Pancreas (tissue), 10 donors: ENCODE measurements at regions not wholly inside any gene's neighbourhood (a gene's known extent, or its start where the extent isn't known, plus 50 kb on each side); places are given as distances from the start of the nearest gene placed in this dataset.
"Not testable (repeated sequence)": the region's sequence is repeated elsewhere in the genome, so short reads cannot be mapped to it uniquely, and the experiment has no call there.

ENCODE experiments used
- ATAC-seq, 4 donors: fragments of 200-7000 bp; cut with Tn5 transposase; one replicate each; pipeline versions ENCODE4 v1.8.0 to v1.9.1; 2020; ENCODE audit warnings: mild to moderate bottlenecking in 4 of 4, moderate library complexity in 4 of 4
- DNase-seq, 6 donors: peaks; one replicate each; pipeline ENCODE4 v3.0.0-alpha.2; 2020
- FAIRE-seq: peaks from 2 replicates; lab custom pipeline; 2012; peaks lifted over from hg19 to GRCh38; lab: Jason Lieb, UNC
- H3K27ac ChIP-seq, 4 donors: fragments of 200-600 bp; sonication (generic); 1 replicate in 3 of 4; 2 replicates in 1 of 4; pipeline versions ENCODE4 v1.5.0 to v1.8.0; 2020
- H3K27me3 ChIP-seq, 4 donors: fragments of 200-600 bp; one replicate each; pipeline ENCODE4 v1.8.0; 2021
- H3K36me3 ChIP-seq, 3 donors: fragments of 200-600 bp; sonication (generic) in 1 of 3; one replicate each; pipeline versions ENCODE4 v1.5.0 to v1.8.0; 2020 to 2021
- H3K4me1 ChIP-seq, 3 donors: fragments of 200-600 bp; one replicate each; pipeline ENCODE4 v1.8.0; 2021
- H3K4me3 ChIP-seq, 4 donors: fragments of 200-600 bp; sonication (generic) in 2 of 4; one replicate each; pipeline versions ENCODE4 v1.5.0 to v1.8.0; 2020 to 2021
- H3K9me3 ChIP-seq, 4 donors: fragments of 200-600 bp; one replicate each; pipeline ENCODE4 v1.8.0; 2021
- CTCF ChIP-seq, 4 donors: fragments of 200-600 bp; sonication (generic) in 3 of 4; IDR thresholded peaks; one replicate each; pipeline versions ENCODE4 v1.5.0 to v1.8.0; 2021; ENCODE audit warnings: antibody characterized with exemption in 4 of 4
- WGBS, 2 donors: extraction: QIAGEN DNeasy Blood & Tissue Kit; methylation state at CpG; one replicate each; pipeline ENCODE4 v1.1.7; 2013; 5-methylcytosine and 5-hydroxymethylcytosine counted together
- intact Hi-C, 3 donors: fragments of 100-400 bp; cut with DNase I; formaldehyde crosslinking; loops; one replicate each; pipeline versions ENCODE4 v1.11.1 to v1.14.2; 2022
- donor health status: healthy with polysubstance abuse.
- donor health status: DM: no; HTN: no; CAD: no; lungs with moderate emphysema.
- donor health status: DM: no; HTN: no; CAD: no.
- donor health status: control.
- donor health status: control.
- donor health status: Bipolar disorder and iron deficiency.
- donor health status: DM: yes; HTN: yes; CAD: no.
- donor health status: DM: no; HTN: no; CAD: no.
- donor health status: DM: no; HTN: no; CAD: no.
- donor health status: DM: yes; HTN: yes; CAD: no.

- WGBS, 2 donors: 73 to 85% methylated on average over 1 of the region's 1 CpG
- no peak for ATAC-seq
- TF ChIP-seq CTCF (IDR thresholded peaks at IDR 0.05): no peak
- H3K27me3 ChIP-seq: no peaks in the 10 kb centered on the region
- DNase-seq: no peak
- H3K27ac ChIP-seq: no peak overlapping the region
- intact Hi-C loops: no loop called here
- no peaks in the 10 kb centered on the region for H3K36me3 ChIP-seq
- H3K4me1 ChIP-seq: no peaks in the 10 kb centered on the region
- no peak overlapping the region for H3K4me3 ChIP-seq
- FAIRE-seq: no peak
- no peaks in the 10 kb centered on the region for H3K9me3 ChIP-seq
Observed at GRCh38 chr1:80523861-80524260, 1276.9 kb upstream of the ADGRL2 start.

- H3K27me3 ChIP-seq, H3K9me3 ChIP-seq, ATAC-seq, H3K4me1 ChIP-seq, DNase-seq, H3K36me3 ChIP-seq, intact Hi-C loops, FAIRE-seq, H3K27ac ChIP-seq, H3K4me3 ChIP-seq: not testable (repeated sequence)
Observed at GRCh38 chr1:80523071-80523470, 1277.7 kb upstream of the ADGRL2 start.

GRCh38 chr1:80520949-80521348, 1279.8 kb upstream of the ADGRL2 start:
- Histone ChIP-seq H3K9me3 (no peaks in the 10 kb centered on the region), H3K27ac (no peak overlapping the region), H3K4me3 (no peak overlapping the region), H3K27me3 (no peaks in the 10 kb centered on the region), H3K4me1 (no peaks in the 10 kb centered on the region), H3K36me3 (no peaks in the 10 kb centered on the region)
- whole genome bisulfite sequencing, 2 donors: 88% methylated on average over 1 of the region's 1 CpG
- intact Hi-C loops: no loop called here
- ATAC-seq (no peak), DNase-seq (no peak), FAIRE-seq (no peak)
- no peak for TF ChIP-seq CTCF (IDR thresholded peaks at IDR 0.05)

GRCh38 chr1:80517062-80517461, 1283.7 kb upstream of the ADGRL2 start:
- H3K27me3 ChIP-seq: no peaks in the 10 kb centered on the region
- FAIRE-seq: no peak
- intact Hi-C loops: no loop called here
- H3K9me3 ChIP-seq: no peaks in the 10 kb centered on the region
- no peak for TF ChIP-seq CTCF (IDR thresholded peaks at IDR 0.05)
- no peak for ATAC-seq
- no peak for DNase-seq
- 85 to 95% methylated on average over 1 of the region's 1 CpG for WGBS, 2 donors
- no peak overlapping the region for H3K27ac ChIP-seq
- H3K4me1 ChIP-seq: no peaks in the 10 kb centered on the region
- no peaks in the 10 kb centered on the region for H3K36me3 ChIP-seq
- H3K4me3 ChIP-seq: no peak overlapping the region

GRCh38 chr1:80509965-80510522, 1290.7 kb upstream of the ADGRL2 start:
- Histone ChIP-seq H3K27ac (no peak overlapping the region), H3K4me1 (no peaks in the 10 kb centered on the region), H3K36me3 (no peaks in the 10 kb centered on the region), H3K4me3 (no peak overlapping the region), H3K27me3 (no peaks in the 10 kb centered on the region), H3K9me3 (no peaks in the 10 kb centered on the region)
- no peak for FAIRE-seq
- no peak for ATAC-seq
- WGBS, 2 donors: 62 to 70% methylated on average over 2 of the region's 2 CpGs
- no peak for DNase-seq
- intact Hi-C loops: no loop called here
- no peak for TF ChIP-seq CTCF (IDR thresholded peaks at IDR 0.05)
